DOHH2 (cell line): ENCODE measurements at regions not wholly inside any gene's neighbourhood (a gene's known extent, or its start where the extent isn't known, plus 50 kb on each side); places are given as distances from the start of the nearest gene placed in this dataset.
A peak's percentile ranks its signal among the peaks of the same experiment; 100 is the strongest.

ENCODE experiments used
- H3F3A ChIP-seq: fragments of 200-600 bp; sonication (generic), shearing (Covaris generic); 2 replicates; pipeline ENCODE4 v1.6.0; 2016; ENCODE audit warnings: antibody characterized with exemption, mild to moderate bottlenecking; ENCODE audit not compliant: control insufficient read depth, insufficient read depth
- H3K27ac ChIP-seq: fragments of 200-600 bp; sonication (generic); 2 replicates; pipeline ENCODE4 v1.5.1; 2014; ENCODE audit warnings: low read depth, mild to moderate bottlenecking, low read length, moderate library complexity
- H3K27me3 ChIP-seq: fragments of 200-600 bp; sonication (generic); 2 replicates; pipeline ENCODE4 v1.6.1; 2014; ENCODE audit warnings: mild to moderate bottlenecking, low read length, mixed read lengths; ENCODE audit not compliant: control insufficient read depth
- H3K36me3 ChIP-seq: fragments of 200-600 bp; sonication (generic); 2 replicates; pipeline ENCODE4 v1.6.1; 2014; ENCODE audit warnings: mild to moderate bottlenecking, low read length, moderate library complexity, mixed read lengths; ENCODE audit not compliant: control insufficient read depth
- H3K4me1 ChIP-seq: fragments of 200-600 bp; sonication (generic); 2 replicates; pipeline ENCODE4 v1.6.1; 2014; ENCODE audit warnings: mild to moderate bottlenecking, low read length, mixed read lengths; ENCODE audit not compliant: control insufficient read depth
- H3K4me2 ChIP-seq: fragments of 200-600 bp; sonication (generic); 2 replicates; pipeline ENCODE4 v1.6.0; 2014; ENCODE audit warnings: mild to moderate bottlenecking, low read length, moderate library complexity
- H3K4me3 ChIP-seq: fragments of 200-600 bp; sonication (generic); 2 replicates; pipeline ENCODE4 v1.5.1; 2014; ENCODE audit warnings: mild to moderate bottlenecking, low read length, mixed read lengths
- H3K79me2 ChIP-seq: fragments of 200-600 bp; sonication (generic); 2 replicates; pipeline ENCODE4 v1.6.1; 2014; ENCODE audit warnings: mild to moderate bottlenecking, low read length, mixed read lengths; ENCODE audit not compliant: control insufficient read depth
- H3K9me2 ChIP-seq: fragments of 200-600 bp; sonication (generic); replicated peaks from 2 replicates; pipeline ENCODE4 v1.6.1; 2014; ENCODE audit warnings: mild to moderate bottlenecking, low read length, mixed read lengths; ENCODE audit not compliant: control insufficient read depth
- H3K9me3 ChIP-seq: fragments of 200-600 bp; sonication (generic); 2 replicates; pipeline ENCODE4 v1.6.1; 2014; ENCODE audit warnings: antibody characterized with exemption, low read length, mixed read lengths; ENCODE audit not compliant: control insufficient read depth, insufficient read depth
- H4K20me1 ChIP-seq: fragments of 200-600 bp; sonication (generic); 2 replicates; pipeline ENCODE4 v1.6.0; 2014; ENCODE audit warnings: low read depth, mild to moderate bottlenecking, antibody characterized with exemption, low read length, moderate library complexity; ENCODE audit not compliant: control insufficient read depth, insufficient read depth
- CTCF ChIP-seq: fragments of 200-600 bp; sonication (generic); IDR thresholded peaks from one replicate; pipeline ENCODE4 v1.5.1; 2014; ENCODE audit warnings: antibody characterized with exemption, mild to moderate bottlenecking, low read depth, low read length; ENCODE audit not compliant: poor library complexity, severe bottlenecking
- EZH2phosphoT487 ChIP-seq: fragments of 200-600 bp; sonication (generic); IDR thresholded peaks from 2 replicates; pipeline ENCODE4 v1.6.1; 2017; ENCODE audit warnings: borderline replicate concordance, mild to moderate bottlenecking, antibody characterized with exemption, low read length, moderate library complexity, mixed read lengths

DNA sequence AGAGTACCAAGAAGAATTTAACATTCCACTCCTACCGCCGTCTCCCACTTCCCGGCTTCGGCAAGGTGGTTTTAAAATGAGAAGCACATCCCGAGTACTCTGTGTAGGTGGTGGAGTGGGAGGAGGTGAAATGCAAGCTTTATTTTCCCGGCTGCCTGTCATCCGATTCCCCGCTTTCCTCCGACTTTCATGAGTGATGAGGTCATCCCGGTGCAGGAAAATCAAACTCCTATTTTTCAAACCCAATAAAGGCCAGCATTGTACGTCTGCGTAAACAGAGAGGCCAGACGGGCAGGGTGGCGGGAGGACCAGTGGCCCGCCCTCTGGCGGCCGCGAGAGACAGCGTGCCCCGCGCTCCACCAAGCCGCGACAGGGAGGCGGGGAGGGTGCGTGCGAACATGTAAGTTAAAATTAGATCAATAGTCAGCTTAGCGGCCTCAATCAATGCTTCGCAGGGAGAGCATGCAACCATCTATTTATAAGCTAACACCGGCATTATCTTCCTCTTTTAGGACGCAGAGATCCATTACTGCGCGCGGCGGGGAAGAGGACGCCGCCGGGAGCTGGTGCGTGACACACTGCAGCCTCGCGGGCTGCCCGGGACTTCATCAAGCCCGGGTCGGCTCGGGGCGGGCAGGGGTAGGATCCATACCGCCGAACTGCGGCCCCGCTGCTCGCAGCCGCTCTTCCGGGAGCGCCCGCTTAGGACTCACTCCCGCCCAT, 163.3 kb downstream of the CD47 start:
- Histone ChIP-seq H3K36me3 (no peaks in the 10 kb centered on the region), H3K79me2 (no peaks in the 10 kb centered on the region), H4K20me1 (no peaks in the 10 kb centered on the region), H3K4me1 (peaks cover 15% of the 10 kb centered on the region), H3F3A (no peaks in the 10 kb centered on the region), H3K27ac (no peak overlapping the region), H3K4me3 (peak overlapping the region; percentile 66), H3K4me2 (peak overlapping the region; percentile 59), H3K9me2 (no peaks in the 10 kb centered on the region), H3K27me3 (peaks cover 21% of the 10 kb centered on the region), H3K9me3 (no peaks in the 10 kb centered on the region)
- TF ChIP-seq EZH2phosphoT487, result peak; percentile 57; the same call in 1 of the 2 replicates
- peak; percentile 97 for TF ChIP-seq CTCF

- no peak for TF ChIP-seq CTCF
- TF ChIP-seq EZH2phosphoT487, result no peak
- no peaks in the 10 kb centered on the region for H4K20me1 ChIP-seq
- no peaks in the 10 kb centered on the region for H3K36me3 ChIP-seq
- no peak overlapping the region for H3K4me2 ChIP-seq
- H3K9me3 ChIP-seq, result no peaks in the 10 kb centered on the region
- no peaks in the 10 kb centered on the region for H3F3A ChIP-seq
- H3K4me1 ChIP-seq, result peaks cover 15% of the 10 kb centered on the region
- peaks cover 27% of the 10 kb centered on the region for H3K27me3 ChIP-seq
- no peak overlapping the region for H3K4me3 ChIP-seq
- no peak overlapping the region for H3K27ac ChIP-seq
- no peaks in the 10 kb centered on the region for H3K9me2 ChIP-seq
- H3K79me2 ChIP-seq, result no peaks in the 10 kb centered on the region
These were observed 165.0 kb downstream of the CD47 start for GRCh38 chr3:107925851-107926250.

DNA sequence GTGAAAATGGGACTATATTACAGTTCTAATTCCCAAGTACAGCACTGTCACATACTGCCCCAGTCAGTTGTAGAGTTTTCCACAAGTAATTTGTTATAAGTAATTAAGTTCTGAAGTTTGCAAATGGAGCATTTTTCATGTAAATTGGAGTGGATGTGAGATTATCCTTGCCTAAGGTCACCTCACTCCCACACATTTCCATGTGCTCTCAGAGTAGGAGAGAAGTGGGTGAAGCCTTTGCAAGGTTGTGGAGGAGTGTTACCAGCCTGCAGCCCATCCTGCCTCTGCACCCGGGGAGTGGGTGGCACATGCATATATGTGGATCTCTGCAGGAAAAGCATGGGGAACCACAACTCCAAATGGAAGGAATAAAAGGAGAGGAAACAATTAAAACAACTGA, 169.8 kb downstream of the CD47 start:
- no peaks in the 10 kb centered on the region for H3K36me3 ChIP-seq
- H3K4me1 ChIP-seq, result no peaks in the 10 kb centered on the region
- H3K9me3 ChIP-seq, result no peaks in the 10 kb centered on the region
- H3K9me2 ChIP-seq, result no peaks in the 10 kb centered on the region
- no peak overlapping the region for H3K4me2 ChIP-seq
- TF ChIP-seq CTCF, result no peak
- TF ChIP-seq EZH2phosphoT487, result no peak
- no peaks in the 10 kb centered on the region for H4K20me1 ChIP-seq
- no peak overlapping the region for H3K27ac ChIP-seq
- H3K4me3 ChIP-seq, result no peak overlapping the region
- peaks cover 12% of the 10 kb centered on the region; the same call in 1 of the 2 replicates for H3K27me3 ChIP-seq
- no peaks in the 10 kb centered on the region for H3F3A ChIP-seq
- no peaks in the 10 kb centered on the region for H3K79me2 ChIP-seq
